RWPE1 (cell line): ENCODE measurements at regions not wholly inside any gene's neighbourhood (a gene's known extent, or its start where the extent isn't known, plus 50 kb on each side); places are given as distances from the start of the nearest gene placed in this dataset.

Source experiments
- CTCF ChIA-PET: fragments of 350-600 bp; sonication (Branson Sonifier 250); formaldehyde crosslinking; extraction: SDS; loops from one replicate; lab custom pipeline; 2021; lab: Yijun Ruan, JAX
- POLR2A ChIA-PET: fragments of 400-600 bp; formaldehyde crosslinking; extraction: SDS; loops from one replicate; lab custom pipeline; 2020; ENCODE audit warnings: antibody characterized with exemption; ENCODE audit not compliant: low non-redundant PET; lab: Yijun Ruan, JAX
- DNase-seq: peaks from one replicate; pipeline ENCODE4 v3.0.0; 2012; ENCODE audit warnings: low spot score
- H3K27ac ChIP-seq: fragments of 450-650 bp; 2 replicates; pipeline ENCODE4 v1.5.1; 2017
- TF ChIP-seq, protein P1 (sequence below): fragments of 450-650 bp; conservative IDR thresholded peaks from 2 replicates; pipeline ENCODE4 v1.5.1; 2017; ENCODE audit warnings: low read depth, mild to moderate bottlenecking

DNA sequence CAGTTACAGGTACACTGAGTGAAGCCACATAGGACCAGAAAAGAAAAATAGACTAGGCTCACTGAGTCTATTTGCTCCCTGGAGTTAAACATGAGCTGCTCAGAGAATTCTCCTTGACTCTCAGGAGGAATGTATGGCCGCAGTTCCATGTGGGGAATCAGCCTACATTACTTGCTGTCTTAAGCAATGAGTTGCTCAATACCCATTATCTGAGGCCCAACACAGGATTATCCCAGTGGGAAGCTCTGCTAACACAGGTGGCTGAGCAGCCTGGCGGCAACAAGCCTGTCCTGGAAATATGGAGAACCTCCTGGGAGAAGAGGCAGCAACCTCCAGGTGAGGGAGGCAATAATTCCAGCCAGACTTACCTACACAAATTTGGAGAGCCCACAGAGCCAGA lies 177.5 kb upstream of the NREP start:
- TF ChIP-seq, protein P1, sequence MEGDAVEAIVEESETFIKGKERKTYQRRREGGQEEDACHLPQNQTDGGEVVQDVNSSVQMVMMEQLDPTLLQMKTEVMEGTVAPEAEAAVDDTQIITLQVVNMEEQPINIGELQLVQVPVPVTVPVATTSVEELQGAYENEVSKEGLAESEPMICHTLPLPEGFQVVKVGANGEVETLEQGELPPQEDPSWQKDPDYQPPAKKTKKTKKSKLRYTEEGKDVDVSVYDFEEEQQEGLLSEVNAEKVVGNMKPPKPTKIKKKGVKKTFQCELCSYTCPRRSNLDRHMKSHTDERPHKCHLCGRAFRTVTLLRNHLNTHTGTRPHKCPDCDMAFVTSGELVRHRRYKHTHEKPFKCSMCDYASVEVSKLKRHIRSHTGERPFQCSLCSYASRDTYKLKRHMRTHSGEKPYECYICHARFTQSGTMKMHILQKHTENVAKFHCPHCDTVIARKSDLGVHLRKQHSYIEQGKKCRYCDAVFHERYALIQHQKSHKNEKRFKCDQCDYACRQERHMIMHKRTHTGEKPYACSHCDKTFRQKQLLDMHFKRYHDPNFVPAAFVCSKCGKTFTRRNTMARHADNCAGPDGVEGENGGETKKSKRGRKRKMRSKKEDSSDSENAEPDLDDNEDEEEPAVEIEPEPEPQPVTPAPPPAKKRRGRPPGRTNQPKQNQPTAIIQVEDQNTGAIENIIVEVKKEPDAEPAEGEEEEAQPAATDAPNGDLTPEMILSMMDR, result no peak
- DNase-seq, result no peak
- POLR2A ChIA-PET, result no interaction called here
- H3K27ac ChIP-seq, result no peak overlapping the region
- CTCF ChIA-PET, result interaction anchor here (0.9 kb wide), 1 partner anchor 177 kb away, joined by 3 read pairs; no protein-coding TSS in a partner anchor

DNA sequence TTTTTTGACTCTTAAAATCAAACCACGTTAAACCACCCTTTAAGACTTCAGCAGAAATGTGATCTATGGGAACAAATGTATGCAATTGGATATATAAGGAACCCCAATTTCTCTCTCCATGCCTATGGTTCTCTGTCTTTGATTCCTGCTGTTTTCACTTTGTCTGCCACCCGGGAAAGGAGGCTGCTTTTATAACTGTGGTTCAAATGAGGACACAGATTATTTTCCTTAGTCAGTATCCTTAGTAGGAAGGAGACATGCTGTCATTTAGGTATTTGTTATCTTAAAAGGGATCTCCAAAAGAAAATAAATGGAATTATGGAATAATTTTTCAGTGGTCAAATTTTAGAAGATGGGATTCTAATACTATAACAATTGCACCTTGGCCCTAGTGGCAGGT lies 176.1 kb upstream of the NREP start:
- no peak overlapping the region for H3K27ac ChIP-seq
- ChIA-PET CTCF (no interaction called here), POLR2A (no interaction called here)
- no peak for DNase-seq
- TF ChIP-seq, protein P1, result no peak

DNA sequence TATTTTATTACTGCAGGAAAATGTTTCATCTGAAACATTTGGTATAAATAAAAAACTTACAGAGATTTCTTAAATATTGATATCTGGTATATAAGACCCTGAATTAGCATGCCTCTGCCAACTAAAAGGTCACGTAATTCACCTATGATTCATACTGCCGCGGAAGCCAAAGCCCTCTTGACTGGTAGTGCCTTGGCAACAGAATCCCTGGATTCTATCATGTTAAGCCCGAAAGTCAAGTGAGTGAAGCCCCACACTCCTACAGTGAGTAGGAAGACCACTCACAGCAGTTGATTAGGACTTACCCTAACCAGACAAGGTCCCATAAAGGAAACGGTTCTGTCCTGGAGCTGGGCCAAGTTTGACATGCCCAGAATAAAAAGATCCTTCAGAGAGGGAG lies 175.6 kb upstream of the NREP start:
- ChIA-PET POLR2A (no interaction called here), CTCF (no interaction called here)
- H3K27ac ChIP-seq, result no peak overlapping the region
- DNase-seq, result peak; percentile 59
- TF ChIP-seq, protein P1, result no peak

DNA sequence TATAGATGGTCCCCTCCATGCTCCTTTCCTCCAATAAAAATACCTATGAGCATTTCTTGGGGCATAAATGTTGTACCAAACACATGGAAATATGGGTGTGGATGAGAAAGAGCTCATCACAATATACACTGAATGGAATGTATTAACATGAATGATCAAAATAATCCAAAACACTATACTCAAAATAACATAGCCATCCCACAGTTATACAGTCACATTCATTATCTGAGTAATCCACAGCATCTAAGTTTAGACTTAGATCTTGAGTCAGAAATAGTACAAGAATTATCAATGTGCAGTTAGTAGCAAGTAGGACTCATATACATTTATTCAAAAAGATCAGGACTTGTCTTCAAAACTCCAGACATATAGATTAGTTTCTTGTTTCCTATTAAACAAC lies 175.2 kb upstream of the NREP start:
- CTCF ChIA-PET, result no interaction called here
- TF ChIP-seq, protein P1, result no peak
- DNase-seq, result no peak

DNA sequence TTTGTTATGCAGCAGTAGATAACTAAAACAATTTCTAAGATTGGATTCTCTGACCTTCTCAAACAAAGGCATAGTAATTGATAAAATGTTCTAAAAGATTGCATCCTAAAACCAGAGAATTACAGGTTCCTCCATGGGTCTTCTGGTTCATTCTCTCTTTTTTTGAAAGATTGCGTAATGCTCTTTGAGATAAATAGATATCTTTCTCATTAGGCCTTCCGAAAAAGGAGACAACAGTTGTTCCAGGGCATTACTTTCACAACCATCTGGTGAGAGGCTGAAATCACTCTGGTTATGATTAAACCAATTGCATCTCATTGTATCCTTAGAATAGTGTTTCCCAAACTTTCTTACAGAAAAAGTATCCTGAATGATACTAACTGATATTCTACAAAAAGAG lies 174.7 kb upstream of the NREP start:
- ChIA-PET CTCF (no interaction called here), POLR2A (no interaction called here)
- TF ChIP-seq, protein P1, result no peak
- H3K27ac ChIP-seq, result no peak overlapping the region
- DNase-seq, result no peak

More for the DNA sequence above, 175.2 kb upstream of the NREP start:
- POLR2A ChIA-PET, result no interaction called here
- H3K27ac ChIP-seq, result no peak overlapping the region

DNA sequence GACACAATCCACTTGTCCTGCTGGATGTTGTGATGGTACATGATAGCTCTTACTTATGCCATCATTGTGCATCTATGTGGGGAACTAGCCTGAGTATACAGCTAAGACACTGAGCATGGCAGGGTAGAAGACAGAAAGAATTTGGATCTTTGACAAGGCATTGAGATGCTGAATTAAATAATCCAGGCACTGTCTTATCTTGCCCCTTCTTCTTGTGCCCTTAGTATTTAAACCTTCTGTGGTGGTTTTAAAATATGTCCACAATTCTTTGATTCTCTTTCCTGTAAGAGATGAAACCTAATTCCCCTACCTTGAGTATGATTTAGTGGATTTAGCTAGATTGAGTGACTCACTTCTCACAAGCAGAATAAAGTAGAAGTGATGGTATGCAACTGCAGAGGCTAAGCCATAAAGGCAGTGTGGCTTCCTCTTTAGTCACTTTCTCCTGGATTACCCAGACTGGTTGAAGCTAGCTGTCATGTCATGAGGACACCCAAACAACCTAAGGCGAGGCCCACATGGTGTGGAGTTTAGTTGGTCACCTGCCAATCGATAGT lies 174.0 kb upstream of the NREP start:
- H3K27ac ChIP-seq, result peak overlapping the region; percentile 45; the same call in 1 of the 2 replicates
- ChIA-PET POLR2A (no interaction called here), CTCF (interaction anchor here (1.1 to 1.3 kb wide), 2 partner anchors 10 to 400 kb away, joined by 3 to 4 read pairs; no protein-coding TSS in a partner anchor)
- TF ChIP-seq, protein P1, result no peak
- DNase-seq, result peak; percentile 36
